ENCODE measurements at regions not wholly inside any gene's neighbourhood (a gene's known extent, or its start where the extent isn't known, plus 50 kb on each side); places are given as distances from the start of the nearest gene placed in this dataset.

GRCh38 chr17:69605571-69605970, 191.1 kb downstream of the MAP2K6 start:
- H3K4me3 ChIP-seq: no peak overlapping the region
- H3K27ac ChIP-seq: no peak overlapping the region

GRCh38 chr17:69606142-69606800, 191.8 kb downstream of the MAP2K6 start:
- no peak overlapping the region for H3K4me3 ChIP-seq
- H3K27ac ChIP-seq: no peak overlapping the region

- Histone ChIP-seq H3K27ac (peak overlapping the region in 10 of 21 experiments; percentile 1 to 65 (median 32)), H3K4me3 (no peak overlapping the region)
Observed at GRCh38 chr17:69607162-69607834, 192.8 kb downstream of the MAP2K6 start.

GRCh38 chr17:69608141-69608540, 193.6 kb downstream of the MAP2K6 start:
- H3K4me3 ChIP-seq: no peak overlapping the region
- H3K27ac ChIP-seq: peak overlapping the region in 8 of 21 experiments; percentile 2 to 61 (median 40)

- Histone ChIP-seq H3K27ac (peak overlapping the region in 7 of 21 experiments; percentile 26 to 61 (median 43)), H3K4me3 (no peak overlapping the region)
Observed at GRCh38 chr17:69608808-69609472, 194.4 kb downstream of the MAP2K6 start.

GRCh38 chr17:69609473-69610305, 195.2 kb downstream of the MAP2K6 start:
- H3K27ac ChIP-seq: peak overlapping the region in 2 of 21 experiments; percentile 20 to 36

GRCh38 chr17:69620363-69620762, 205.9 kb downstream of the MAP2K6 start:
- Histone ChIP-seq H3K27ac (no peak overlapping the region), H3K4me3 (no peak overlapping the region)

More at GRCh38 chr17:69609473-69610305, 195.2 kb downstream of the MAP2K6 start:
- no peak overlapping the region for H3K4me3 ChIP-seq

- Histone ChIP-seq H3K27ac (no peak overlapping the region), H3K4me3 (no peak overlapping the region)
Observed at GRCh38 chr17:69625474-69625873, 211.0 kb downstream of the MAP2K6 start.

- Histone ChIP-seq H3K27ac (no peak overlapping the region), H3K4me3 (no peak overlapping the region)
Observed at GRCh38 chr17:69630056-69630635, 215.6 kb downstream of the MAP2K6 start.

GRCh38 chr17:69634844-69635243, 220.3 kb downstream of the MAP2K6 start:
- Histone ChIP-seq H3K27ac (no peak overlapping the region), H3K4me3 (no peak overlapping the region)

- H3K4me3 ChIP-seq: no peak overlapping the region
- no peak overlapping the region for H3K27ac ChIP-seq
Observed at GRCh38 chr17:69637446-69638156, 223.1 kb downstream of the MAP2K6 start.

GRCh38 chr17:69639096-69639495, 224.6 kb downstream of the MAP2K6 start:
- Histone ChIP-seq H3K4me3 (no peak overlapping the region), H3K27ac (no peak overlapping the region)

GRCh38 chr17:69640073-69640472, 225.6 kb downstream of the MAP2K6 start:
- no peak overlapping the region for H3K27ac ChIP-seq
- no peak overlapping the region for H3K4me3 ChIP-seq

- no peak overlapping the region for H3K4me3 ChIP-seq
- no peak overlapping the region for H3K27ac ChIP-seq
Observed at GRCh38 chr17:69643686-69644085, 229.2 kb downstream of the MAP2K6 start.

- Histone ChIP-seq H3K4me3 (no peak overlapping the region), H3K27ac (no peak overlapping the region)
Observed at GRCh38 chr17:69646729-69647128, 232.2 kb downstream of the MAP2K6 start.

GRCh38 chr17:69650881-69651280, 236.4 kb downstream of the MAP2K6 start:
- H3K4me3 ChIP-seq: no peak overlapping the region
- no peak overlapping the region for H3K27ac ChIP-seq

GRCh38 chr17:69651921-69652320, 237.4 kb downstream of the MAP2K6 start:
- Histone ChIP-seq H3K4me3 (no peak overlapping the region), H3K27ac (no peak overlapping the region)

GRCh38 chr17:69654981-69655855, 240.7 kb downstream of the MAP2K6 start:
- H3K4me3 ChIP-seq: no peak overlapping the region
- H3K27ac ChIP-seq: no peak overlapping the region
